Right ventricle myocardium superior (tissue), 1 donor: ENCODE measurements at regions not wholly inside any gene's neighbourhood (a gene's known extent, or its start where the extent isn't known, plus 50 kb on each side); places are given as distances from the start of the nearest gene placed in this dataset.
"Not testable (repeated sequence)": the region's sequence is repeated elsewhere in the genome, so short reads cannot be mapped to it uniquely, and the experiment has no call there.

ENCODE experiments used
- ATAC-seq: fragments of 200-7000 bp; cut with Tn5 transposase; one replicate; pipeline ENCODE4 v1.9.1; 2020; ENCODE audit warnings: mild to moderate bottlenecking; ENCODE audit not compliant: poor library complexity
- DNase-seq: peaks from one replicate; pipeline ENCODE4 v3.0.0-alpha.2; 2020
- intact Hi-C: fragments of 100-400 bp; cut with DNase I; formaldehyde crosslinking; loops from one replicate; pipeline ENCODE4 v1.11.2; 2022
- donor health status: DM: no; HTN: yes; CAD: no; lungs with severe emphysema.

GRCh38 chr6:112486454-112486853 lies 139.3 kb downstream of the RFPL4B start:
- no peak for DNase-seq
- intact Hi-C loops: no loop called here

DNA sequence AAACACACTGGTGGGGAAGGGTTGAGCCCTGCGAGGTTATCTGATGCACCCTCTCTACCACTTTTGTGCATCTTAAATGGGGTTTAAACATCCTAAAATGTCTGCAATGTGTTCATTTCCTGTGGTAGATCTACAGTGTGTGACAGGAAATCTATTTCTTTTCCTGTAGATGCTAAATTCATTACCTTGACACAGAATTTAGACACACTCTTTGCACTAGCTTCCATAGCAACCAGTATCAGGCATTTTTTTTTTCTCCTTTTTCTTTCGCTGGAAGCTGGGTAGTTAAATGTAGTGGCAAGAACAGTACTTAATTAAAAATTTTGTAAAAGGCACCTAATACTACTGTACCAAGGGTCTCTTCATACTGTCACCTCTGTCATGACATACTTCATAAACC lies 141.1 kb downstream of the RFPL4B start:
- ATAC-seq: no peak
- intact Hi-C loops: no loop called here

More at GRCh38 chr6:112486454-112486853, 139.3 kb downstream of the RFPL4B start:
- no peak for ATAC-seq

GRCh38 chr6:112501705-112502104 lies 154.6 kb downstream of the RFPL4B start:
- DNase-seq (peak; percentile 37), ATAC-seq (no peak)
- intact Hi-C loops: no loop called here

More for the DNA sequence above, 141.1 kb downstream of the RFPL4B start:
- DNase-seq: peak; percentile 20

GRCh38 chr6:112502351-112503090 lies 155.4 kb downstream of the RFPL4B start:
- intact Hi-C loops: no loop called here
- ATAC-seq: no peak
- DNase-seq: no peak

GRCh38 chr6:112503091-112503596 lies 156.0 kb downstream of the RFPL4B start:
- DNase-seq (no peak), ATAC-seq (no peak)
- intact Hi-C loops: no loop called here

DNA sequence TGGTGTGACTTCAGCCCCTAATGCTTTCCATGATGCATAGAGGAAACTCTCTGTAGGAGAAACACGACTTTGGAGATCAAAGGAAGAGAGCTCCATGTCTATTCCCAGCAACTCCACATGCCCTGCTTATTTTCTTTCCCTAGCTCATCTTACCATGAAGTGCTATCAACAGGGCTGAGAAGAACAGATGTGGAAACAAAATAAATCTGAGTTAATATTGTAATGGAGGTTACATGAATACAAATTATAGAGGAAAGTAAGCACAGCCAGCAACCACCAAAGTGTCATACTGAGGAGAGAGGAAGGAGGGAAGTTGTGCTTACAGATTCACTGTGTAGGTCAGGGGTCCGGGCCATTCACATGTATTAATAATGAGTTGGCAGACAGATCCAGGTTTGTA lies 157.5 kb downstream of the RFPL4B start:
- intact Hi-C loops: no loop called here

GRCh38 chr6:112511441-112511840 lies 164.3 kb downstream of the RFPL4B start:
- intact Hi-C loops: no loop called here
- DNase-seq (no peak), ATAC-seq (no peak)

More for the DNA sequence above, 157.5 kb downstream of the RFPL4B start:
- ATAC-seq (no peak), DNase-seq (no peak)

DNA sequence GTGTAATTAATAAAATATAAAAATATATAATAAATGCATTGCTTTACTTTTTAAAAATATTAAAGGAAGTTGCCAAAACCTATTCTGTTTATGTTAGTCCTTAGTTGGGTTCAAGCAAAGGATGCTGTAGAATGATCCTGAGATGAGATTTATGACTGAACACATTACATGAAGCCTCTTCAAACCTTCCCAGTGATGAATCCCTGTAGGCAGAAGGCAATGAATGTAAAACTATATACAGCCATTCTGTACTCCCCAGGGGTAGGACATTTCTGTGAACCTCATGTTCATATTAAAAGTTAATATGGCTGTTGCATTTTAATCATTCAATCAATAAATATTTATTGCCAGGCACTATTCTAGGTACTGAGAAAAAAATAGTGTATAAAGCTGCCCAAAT lies 166.0 kb downstream of the RFPL4B start:
- ATAC-seq (no peak), DNase-seq (no peak)
- intact Hi-C loops: no loop called here

GRCh38 chr6:112522587-112522986 lies 175.5 kb downstream of the RFPL4B start:
- intact Hi-C loops: no loop called here
- DNase-seq (no peak), ATAC-seq (no peak)

- intact Hi-C loops: no loop called here
- ATAC-seq (no peak), DNase-seq (no peak)
Measured at GRCh38 chr6:112524071-112524470, 176.9 kb downstream of the RFPL4B start.

GRCh38 chr6:112525749-112526148 lies 178.6 kb downstream of the RFPL4B start:
- DNase-seq: no peak
- intact Hi-C loops: no loop called here
- no peak for ATAC-seq

- DNase-seq: no peak
- intact Hi-C loops: no loop called here
- ATAC-seq: no peak
Measured at GRCh38 chr6:112526594-112526993, 179.5 kb downstream of the RFPL4B start.

DNA sequence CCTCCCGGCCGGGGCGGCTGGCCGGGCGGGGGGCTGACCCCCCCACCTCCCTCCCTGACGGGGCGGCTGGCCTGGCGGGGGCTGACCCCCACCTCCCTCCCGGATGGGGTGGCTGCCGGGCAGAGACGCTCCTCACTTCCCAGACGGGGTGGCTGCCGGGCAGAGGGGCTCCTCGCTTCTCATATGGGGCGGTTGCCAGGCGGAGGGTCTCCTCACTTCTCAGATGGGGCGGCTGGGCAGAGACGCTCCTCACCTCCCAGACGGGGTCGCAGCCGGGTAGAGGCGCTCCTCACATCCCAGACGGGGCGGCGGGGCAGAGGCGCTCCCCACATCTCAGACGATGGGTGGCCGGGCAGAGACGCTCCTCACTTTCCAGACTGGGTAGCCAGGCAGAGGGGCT lies 181.2 kb downstream of the RFPL4B start:
- intact Hi-C loops, DNase-seq, ATAC-seq: not testable (repeated sequence)

- intact Hi-C loops: no loop called here
- no peak for ATAC-seq
- DNase-seq: no peak
Measured at GRCh38 chr6:112535816-112536215, 188.7 kb downstream of the RFPL4B start.

GRCh38 chr6:112539355-112539754 lies 192.2 kb downstream of the RFPL4B start:
- intact Hi-C loops: no loop called here
- ATAC-seq: no peak
- no peak for DNase-seq

GRCh38 chr6:112541847-112542246 lies 194.7 kb downstream of the RFPL4B start:
- ATAC-seq, intact Hi-C loops, DNase-seq: not testable (repeated sequence)

DNA sequence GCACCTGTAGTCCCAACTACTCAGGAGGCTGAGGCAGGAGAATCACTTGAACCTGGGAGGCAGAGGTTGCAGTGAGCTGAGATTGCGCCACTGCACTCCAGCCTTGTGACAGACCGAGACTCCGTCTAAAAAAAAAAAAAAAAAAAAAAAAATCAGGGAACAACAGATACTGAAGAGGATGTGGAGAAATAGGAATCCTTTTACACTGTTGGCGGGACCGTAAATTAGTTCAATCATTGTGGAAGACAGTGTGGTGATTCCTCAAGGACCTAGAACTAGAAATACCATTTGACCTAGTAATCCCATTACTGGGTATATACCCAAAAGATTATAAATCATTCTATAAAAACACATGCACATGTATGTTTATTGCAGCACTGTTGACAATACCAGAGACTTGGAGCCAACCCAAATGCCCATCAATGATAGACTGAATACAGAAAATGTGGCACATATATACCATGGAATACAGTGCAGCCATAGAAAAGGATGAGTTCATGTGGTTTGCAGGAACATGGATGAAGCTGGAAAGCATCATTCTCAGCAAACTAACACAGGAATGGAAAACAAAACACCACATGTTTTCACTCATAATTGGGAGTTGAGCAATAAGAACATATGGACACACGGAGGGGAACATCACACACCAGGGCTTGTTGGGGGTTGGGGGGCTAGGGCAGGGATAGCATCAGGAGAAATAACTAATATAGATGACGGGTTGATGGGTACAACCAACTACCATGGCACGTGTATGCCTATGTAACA lies 200.4 kb downstream of the RFPL4B start:
- ATAC-seq, intact Hi-C loops, DNase-seq: not testable (repeated sequence)

GRCh38 chr6:112549749-112550148 lies 202.6 kb downstream of the RFPL4B start:
- DNase-seq: no peak
- intact Hi-C loops: no loop called here
- ATAC-seq: no peak

- ATAC-seq (no peak), DNase-seq (no peak)
- intact Hi-C loops: no loop called here
Measured at GRCh38 chr6:112557435-112557834, 210.3 kb downstream of the RFPL4B start.

- no peak for ATAC-seq
- DNase-seq: no peak
- intact Hi-C loops: no loop called here
Measured at GRCh38 chr6:112557961-112558360, 210.8 kb downstream of the RFPL4B start.
